CD4-positive, alpha-beta T cell treated with Interleukin-21 for 1 hour (primary cell): ENCODE measurements at regions not wholly inside any gene's neighbourhood (a gene's known extent, or its start where the extent isn't known, plus 50 kb on each side); places are given as distances from the start of the nearest gene placed in this dataset.
"Not testable (repeated sequence)": the region's sequence is repeated elsewhere in the genome, so short reads cannot be mapped to it uniquely, and the experiment has no call there.

Source experiments
- DNase-seq: peaks from one replicate; pipeline ENCODE4 v3.0.0-alpha.2; 2020

- DNase-seq: no peak
Measured at GRCh38 chr6:118718903-118719302, 67.5 kb upstream of the CEP85L start.

GRCh38 chr6:118718297-118718696, 66.9 kb upstream of the CEP85L start:
- no peak for DNase-seq

- no peak for DNase-seq
Measured at GRCh38 chr6:118717106-118717505, 65.7 kb upstream of the CEP85L start.

GRCh38 chr6:118715907-118716306, 64.5 kb upstream of the CEP85L start:
- DNase-seq: not testable (repeated sequence)

- DNase-seq: no peak
Measured at GRCh38 chr6:118715376-118715775, 64.0 kb upstream of the CEP85L start.

- DNase-seq: no peak
Measured at GRCh38 chr6:118714756-118715155, 63.4 kb upstream of the CEP85L start.

- no peak for DNase-seq
Measured at GRCh38 chr6:118712969-118713368, 61.6 kb upstream of the CEP85L start.

- no peak for DNase-seq
Measured at GRCh38 chr6:118710616-118711015, 59.2 kb upstream of the CEP85L start.

GRCh38 chr6:118709859-118710350, 58.5 kb upstream of the CEP85L start:
- DNase-seq: peak; percentile 87

- no peak for DNase-seq
Measured at GRCh38 chr6:118708744-118709143, 57.4 kb upstream of the CEP85L start.

- DNase-seq: peak; percentile 18
Measured at GRCh38 chr6:118708055-118708454, 56.7 kb upstream of the CEP85L start.

- DNase-seq: no peak
Measured at GRCh38 chr6:118706702-118707101, 55.3 kb upstream of the CEP85L start.

GRCh38 chr6:118705544-118706491, 54.4 kb upstream of the CEP85L start:
- peak; percentile 40 for DNase-seq

GRCh38 chr6:118704915-118705314, 53.5 kb upstream of the CEP85L start:
- DNase-seq: no peak

- DNase-seq: not testable (repeated sequence)
Measured at GRCh38 chr6:118701260-118701659, 49.9 kb upstream of the CEP85L start.
